ENCODE measurements at regions not wholly inside any gene's neighbourhood (a gene's known extent, or its start where the extent isn't known, plus 50 kb on each side); places are given as distances from the start of the nearest gene placed in this dataset.

GRCh38 chr7:25704413-25704812, 447.6 kb upstream of the NFE2L3 start:
- Histone ChIP-seq H3K9ac (no peak overlapping the region), H3K27ac (no peak overlapping the region)

GRCh38 chr7:25706764-25707163, 445.2 kb upstream of the NFE2L3 start:
- no peaks in the 10 kb centered on the region for H4K20me1 ChIP-seq
- no peaks in the 10 kb centered on the region for H3K27me3 ChIP-seq
- no peaks in the 10 kb centered on the region for H3K36me3 ChIP-seq
- no peak overlapping the region for H3K4me3 ChIP-seq
- H3K9me3 ChIP-seq (replicated peaks in 1 of 11): peaks cover 8 to 34% (median 24%) of the 10 kb centered on the region in 11 experiments; a peak in 19 of 22 replicates
- no peak overlapping the region for H3K27ac ChIP-seq
- no peak overlapping the region for H3K4me2 ChIP-seq
- peaks cover 0 to 19% (median 8%) of the 10 kb centered on the region in 10 experiments; a peak in 9 of 20 replicates for H3K4me1 ChIP-seq
- H3K9ac ChIP-seq: no peak overlapping the region
- no peak for TF ChIP-seq Cebpa-rat (IDR thresholded peaks at IDR 0.05)

More at GRCh38 chr7:25704413-25704812, 447.6 kb upstream of the NFE2L3 start:
- Histone ChIP-seq H3K27me3 (no peaks in the 10 kb centered on the region), H3K4me3 (no peak overlapping the region), H3K4me2 (no peak overlapping the region), H3K9me3 (replicated peaks in 1 of 11) (peaks cover 18 to 46% (median 34%) of the 10 kb centered on the region in 11 experiments), H3K36me3 (no peaks in the 10 kb centered on the region), H3K4me1 (peaks cover 0 to 19% (median 8%) of the 10 kb centered on the region in 10 experiments; a peak in 9 of 20 replicates), H4K20me1 (no peaks in the 10 kb centered on the region)
- no peak for TF ChIP-seq Cebpa-rat (IDR thresholded peaks at IDR 0.05)

- Histone ChIP-seq H3K36me3 (no peaks in the 10 kb centered on the region), H3K4me2 (peak overlapping the region in 8 of 11 experiments; percentile 1 to 55 (median 26); a peak in 11 of 22 replicates), H3K27ac (no peak overlapping the region), H4K20me1 (no peaks in the 10 kb centered on the region), H3K4me1 (peaks cover 0 to 19% (median 8%) of the 10 kb centered on the region in 10 experiments; a peak in 9 of 20 replicates), H3K9me3 (replicated peaks in 1 of 11) (peaks cover 4 to 34% (median 23%) of the 10 kb centered on the region in 11 experiments; a peak in 19 of 22 replicates), H3K27me3 (no peaks in the 10 kb centered on the region), H3K9ac (no peak overlapping the region), H3K4me3 (no peak overlapping the region)
- no peak for TF ChIP-seq Cebpa-rat (IDR thresholded peaks at IDR 0.05)
Observed at GRCh38 chr7:25707768-25708620, 444.0 kb upstream of the NFE2L3 start.

GRCh38 chr7:25710959-25711358, 441.0 kb upstream of the NFE2L3 start:
- no peak overlapping the region for H3K4me2 ChIP-seq
- H3K9ac ChIP-seq: no peak overlapping the region
- no peaks in the 10 kb centered on the region for H4K20me1 ChIP-seq
- H3K9me3 ChIP-seq (replicated peaks in 1 of 11): peaks cover 0 to 16% (median 14%) of the 10 kb centered on the region in 11 experiments; a peak in 19 of 22 replicates
- peaks cover 0 to 19% (median 8%) of the 10 kb centered on the region in 10 experiments; a peak in 9 of 20 replicates for H3K4me1 ChIP-seq
- no peak for TF ChIP-seq Cebpa-rat (IDR thresholded peaks at IDR 0.05)
- no peak overlapping the region for H3K4me3 ChIP-seq
- no peaks in the 10 kb centered on the region for H3K36me3 ChIP-seq
- H3K27me3 ChIP-seq: no peaks in the 10 kb centered on the region
- no peak overlapping the region for H3K27ac ChIP-seq

GRCh38 chr7:25711940-25712339, 440.1 kb upstream of the NFE2L3 start:
- no peak for TF ChIP-seq Cebpa-rat (IDR thresholded peaks at IDR 0.05)
- no peak overlapping the region for H3K27ac ChIP-seq
- H4K20me1 ChIP-seq: no peaks in the 10 kb centered on the region
- no peak overlapping the region for H3K4me2 ChIP-seq
- no peaks in the 10 kb centered on the region for H3K36me3 ChIP-seq
- peaks cover 0 to 19% (median 8%) of the 10 kb centered on the region in 10 experiments; a peak in 9 of 20 replicates for H3K4me1 ChIP-seq
- no peak overlapping the region for H3K9ac ChIP-seq
- H3K9me3 ChIP-seq (replicated peaks in 1 of 11): peaks cover 0 to 6% (median 4%) of the 10 kb centered on the region in 11 experiments; a peak in 17 of 22 replicates
- H3K4me3 ChIP-seq: no peak overlapping the region
- no peaks in the 10 kb centered on the region for H3K27me3 ChIP-seq

- TF ChIP-seq Cebpa-rat (IDR thresholded peaks at IDR 0.05): no peak
- H3K4me3 ChIP-seq: no peak overlapping the region
- H3K9ac ChIP-seq: no peak overlapping the region
- H3K4me1 ChIP-seq: peaks cover 0 to 17% (median 8%) of the 10 kb centered on the region in 10 experiments; a peak in 9 of 20 replicates
- no peak overlapping the region for H3K27ac ChIP-seq
- no peak overlapping the region for H3K4me2 ChIP-seq
- H4K20me1 ChIP-seq: no peaks in the 10 kb centered on the region
- no peaks in the 10 kb centered on the region for H3K27me3 ChIP-seq
- no peaks in the 10 kb centered on the region for H3K36me3 ChIP-seq
- H3K9me3 ChIP-seq (replicated peaks in 1 of 11): 0 out of 22 replicates have a peak, but pooled peaks cover 0 to under 1% (median 0%) of the 10 kb centered on the region in 11 experiments
Observed at GRCh38 chr7:25712500-25712899, 439.5 kb upstream of the NFE2L3 start.

GRCh38 chr7:25714013-25714412, 438.0 kb upstream of the NFE2L3 start:
- no peaks in the 10 kb centered on the region for H3K27me3 ChIP-seq
- H3K27ac ChIP-seq: no peak overlapping the region
- no peak overlapping the region for H3K4me2 ChIP-seq
- no peaks in the 10 kb centered on the region for H4K20me1 ChIP-seq
- no peak overlapping the region for H3K4me3 ChIP-seq
- H3K9me3 ChIP-seq (replicated peaks in 1 of 11): no peaks in the 10 kb centered on the region
- H3K36me3 ChIP-seq: no peaks in the 10 kb centered on the region
- H3K4me1 ChIP-seq: peaks cover 0 to 2% (median 0%) of the 10 kb centered on the region in 10 experiments; a peak in 1 of 20 replicates
- no peak for TF ChIP-seq Cebpa-rat (IDR thresholded peaks at IDR 0.05)
- no peak overlapping the region for H3K9ac ChIP-seq

- Histone ChIP-seq H3K4me1 (no peaks in the 10 kb centered on the region), H3K4me3 (no peak overlapping the region), H4K20me1 (no peaks in the 10 kb centered on the region), H3K9me3 (replicated peaks in 1 of 11) (no peaks in the 10 kb centered on the region), H3K27me3 (no peaks in the 10 kb centered on the region), H3K4me2 (no peak overlapping the region), H3K36me3 (no peaks in the 10 kb centered on the region), H3K27ac (no peak overlapping the region), H3K9ac (no peak overlapping the region)
- no peak for TF ChIP-seq Cebpa-rat (IDR thresholded peaks at IDR 0.05)
Observed at GRCh38 chr7:25716421-25716820, 435.6 kb upstream of the NFE2L3 start.

- H3K36me3 ChIP-seq: no peaks in the 10 kb centered on the region
- H3K27me3 ChIP-seq: no peaks in the 10 kb centered on the region
- no peak overlapping the region for H3K4me3 ChIP-seq
- no peaks in the 10 kb centered on the region for H3K4me1 ChIP-seq
- H3K9ac ChIP-seq: no peak overlapping the region
- H3K9me3 ChIP-seq (replicated peaks in 1 of 11): no peaks in the 10 kb centered on the region
- no peaks in the 10 kb centered on the region for H4K20me1 ChIP-seq
- H3K4me2 ChIP-seq: no peak overlapping the region
- TF ChIP-seq Cebpa-rat (IDR thresholded peaks at IDR 0.05): no peak
- no peak overlapping the region for H3K27ac ChIP-seq
Observed at GRCh38 chr7:25718596-25718995, 433.4 kb upstream of the NFE2L3 start.

Data from BLaER1 treated with 17β-estradiol and CSF1 and Interleukin-3, amounts not matched to agents 10 nM and 100 nM (cell line).